Stimulated activated CD4-positive, alpha-beta T cell treated with anti-CD3 and anti-CD28 coated beads, Interleukin-2, amount 100 ng/mL, for 24 hours (primary cell): ENCODE measurements at regions not wholly inside any gene's neighbourhood (a gene's known extent, or its start where the extent isn't known, plus 50 kb on each side); places are given as distances from the start of the nearest gene placed in this dataset.

ENCODE experiments used
- DNase-seq, 2 donors: peaks; one replicate each; pipeline ENCODE4 v3.0.0-alpha.2; 2020

GRCh38 chr1:87937831-87938395 lies 609.2 kb downstream of the LMO4 start:
- no peak for DNase-seq

- DNase-seq, result no peak
These were observed 610.0 kb downstream of the LMO4 start for GRCh38 chr1:87938631-87939030.

- no peak for DNase-seq
These were observed 610.8 kb downstream of the LMO4 start for GRCh38 chr1:87939444-87939843.

- DNase-seq, result no peak
These were observed 611.7 kb downstream of the LMO4 start for GRCh38 chr1:87940421-87940820.

- DNase-seq, result no peak
These were observed 612.8 kb downstream of the LMO4 start for GRCh38 chr1:87941337-87941946.

- DNase-seq, result no peak
These were observed 613.5 kb downstream of the LMO4 start for GRCh38 chr1:87942165-87942564.

- no peak for DNase-seq
These were observed 621.0 kb downstream of the LMO4 start for GRCh38 chr1:87949711-87950110.

GRCh38 chr1:87950369-87950768 lies 621.7 kb downstream of the LMO4 start:
- no peak for DNase-seq

- DNase-seq, result no peak
These were observed 622.7 kb downstream of the LMO4 start for GRCh38 chr1:87951409-87951808.

- no peak for DNase-seq
These were observed 623.2 kb downstream of the LMO4 start for GRCh38 chr1:87951852-87952251.

- no peak for DNase-seq
These were observed 624.4 kb downstream of the LMO4 start for GRCh38 chr1:87953121-87953520.

- DNase-seq, result peak; percentile 35 to 53
These were observed 625.2 kb downstream of the LMO4 start for GRCh38 chr1:87953732-87954344.

- DNase-seq, result no peak
These were observed 626.4 kb downstream of the LMO4 start for GRCh38 chr1:87955038-87955437.

- DNase-seq, result no peak
These were observed 627.4 kb downstream of the LMO4 start for GRCh38 chr1:87956072-87956471.

- no peak for DNase-seq
These were observed 628.1 kb downstream of the LMO4 start for GRCh38 chr1:87956750-87957149.

- no peak for DNase-seq
These were observed 628.7 kb downstream of the LMO4 start for GRCh38 chr1:87957331-87957730.

- no peak for DNase-seq
These were observed 629.5 kb downstream of the LMO4 start for GRCh38 chr1:87958201-87958600.

- DNase-seq, result no peak
These were observed 630.0 kb downstream of the LMO4 start for GRCh38 chr1:87958716-87959115.

GRCh38 chr1:87959236-87959635 lies 630.6 kb downstream of the LMO4 start:
- DNase-seq, result no peak

GRCh38 chr1:87961992-87962391 lies 633.3 kb downstream of the LMO4 start:
- no peak for DNase-seq

- no peak for DNase-seq
These were observed 634.9 kb downstream of the LMO4 start for GRCh38 chr1:87963556-87963955.

GRCh38 chr1:87965193-87965592 lies 636.5 kb downstream of the LMO4 start:
- no peak for DNase-seq

GRCh38 chr1:87968197-87968955 lies 639.7 kb downstream of the LMO4 start:
- no peak for DNase-seq

GRCh38 chr1:87969040-87969439 lies 640.4 kb downstream of the LMO4 start:
- DNase-seq, result no peak
